GM21717 (cell line): ENCODE measurements at regions not wholly inside any gene's neighbourhood (a gene's known extent, or its start where the extent isn't known, plus 50 kb on each side); places are given as distances from the start of the nearest gene placed in this dataset.
"Not testable (repeated sequence)": the region's sequence is repeated elsewhere in the genome, so short reads cannot be mapped to it uniquely, and the experiment has no call there.

Source experiments
- ATAC-seq: cut with Tn5 transposase; IDR thresholded peaks from one replicate; pipeline ENCODE4 v1.9.1; 2021; ENCODE audit warnings: mild to moderate bottlenecking, moderate library complexity; ENCODE audit not compliant: unreplicated experiment

- no peak for ATAC-seq
Measured at GRCh38 chr22:34800260-34800980, 265.5 kb upstream of the ISX start.

- ATAC-seq = no peak
Measured at GRCh38 chr22:34801221-34801620, 264.7 kb upstream of the ISX start.

GRCh38 chr22:34804091-34804490 is 261.9 kb upstream of the ISX start:
- no peak for ATAC-seq

GRCh38 chr22:34804604-34805003 is 261.4 kb upstream of the ISX start:
- ATAC-seq = no peak

GRCh38 chr22:34805771-34806170 is 260.2 kb upstream of the ISX start:
- no peak for ATAC-seq

- ATAC-seq = no peak
Measured at GRCh38 chr22:34808618-34809017, 257.3 kb upstream of the ISX start.

GRCh38 chr22:34812631-34813030 is 253.3 kb upstream of the ISX start:
- ATAC-seq = no peak

- no peak for ATAC-seq
Measured at GRCh38 chr22:34814260-34815025, 251.5 kb upstream of the ISX start.

GRCh38 chr22:34829485-34829884 is 236.5 kb upstream of the ISX start:
- no peak for ATAC-seq

- ATAC-seq = no peak
Measured at GRCh38 chr22:34834059-34834458, 231.9 kb upstream of the ISX start.

- not testable (repeated sequence) for ATAC-seq
Measured at GRCh38 chr22:34834541-34834940, 231.4 kb upstream of the ISX start.

GRCh38 chr22:34841331-34841771 is 224.6 kb upstream of the ISX start:
- ATAC-seq = no peak

GRCh38 chr22:34841911-34842310 is 224.0 kb upstream of the ISX start:
- no peak for ATAC-seq

GRCh38 chr22:34842630-34843029 is 223.3 kb upstream of the ISX start:
- no peak for ATAC-seq

- not testable (repeated sequence) for ATAC-seq
Measured at GRCh38 chr22:34843743-34844142, 222.2 kb upstream of the ISX start.

- ATAC-seq = no peak
Measured at GRCh38 chr22:34845391-34845790, 220.6 kb upstream of the ISX start.

GRCh38 chr22:34847072-34847471 is 218.9 kb upstream of the ISX start:
- ATAC-seq = no peak

- ATAC-seq = no peak
Measured at GRCh38 chr22:34849965-34850364, 216.0 kb upstream of the ISX start.

GRCh38 chr22:34851918-34852662 is 213.9 kb upstream of the ISX start:
- no peak for ATAC-seq

- no peak for ATAC-seq
Measured at GRCh38 chr22:34855471-34855870, 210.5 kb upstream of the ISX start.

GRCh38 chr22:34858066-34858465 is 207.9 kb upstream of the ISX start:
- ATAC-seq = no peak

GRCh38 chr22:34861787-34862186 is 204.2 kb upstream of the ISX start:
- ATAC-seq = no peak
